ENCODE measurements at regions not wholly inside any gene's neighbourhood (a gene's known extent, or its start where the extent isn't known, plus 50 kb on each side); places are given as distances from the start of the nearest gene placed in this dataset.

DNA sequence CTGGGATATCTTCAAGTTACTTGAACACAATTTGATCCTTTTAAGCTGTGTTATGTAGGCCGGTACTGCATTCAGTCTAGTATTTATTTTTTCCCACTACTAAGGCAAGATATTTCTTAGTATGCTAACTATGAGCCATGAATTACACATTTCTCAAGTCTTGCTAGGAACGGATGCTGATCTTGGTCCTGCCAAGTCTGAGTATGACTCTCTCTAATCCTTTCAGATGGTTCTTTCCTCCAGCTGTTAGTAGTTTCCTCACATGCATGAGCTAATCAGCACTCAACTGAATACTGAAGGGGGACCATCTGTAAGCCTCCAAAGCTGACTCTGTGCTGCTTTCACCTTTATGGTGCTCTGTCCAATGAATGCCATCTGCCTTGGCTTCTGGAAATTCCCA, 460.3 kb downstream of the KCTD12 start:
- DNase-seq (ENCODE audit: low spot score) = no peak
- intact Hi-C loops (cut with DNase I) = no loop called here

- no peak for DNase-seq (ENCODE audit: low spot score)
- intact Hi-C loops (cut with DNase I) = no loop called here
These were observed 465.2 kb downstream of the KCTD12 start for GRCh38 chr13:76421011-76421410.

GRCh38 chr13:76418404-76418803, 467.8 kb downstream of the KCTD12 start:
- intact Hi-C loops (cut with DNase I) = no loop called here
- no peak for DNase-seq (ENCODE audit: low spot score)

DNA sequence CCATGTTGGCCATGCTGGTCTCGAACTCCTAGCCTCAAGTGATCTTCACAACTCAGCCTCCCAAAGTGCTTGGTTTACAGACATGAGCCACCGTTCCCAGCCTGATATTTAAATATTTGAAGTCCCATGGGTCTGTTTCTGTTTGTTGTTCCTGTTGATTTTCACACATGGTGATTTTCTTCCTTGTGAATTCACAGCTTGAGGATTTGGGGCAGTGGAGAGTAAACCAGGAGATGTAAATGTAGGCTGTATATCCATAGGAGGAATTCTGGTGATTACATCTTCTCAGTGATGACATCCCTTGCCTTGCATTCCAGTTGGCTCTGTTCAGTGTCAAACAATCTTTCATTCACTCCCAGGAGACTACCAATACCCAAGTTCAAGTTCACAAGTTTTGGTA, 471.9 kb downstream of the KCTD12 start:
- intact Hi-C loops (cut with DNase I) = no loop called here
- no peak for DNase-seq (ENCODE audit: low spot score)

GRCh38 chr13:76406243-76406642, 480.0 kb downstream of the KCTD12 start:
- DNase-seq (ENCODE audit: low spot score) = no peak
- intact Hi-C loops (cut with DNase I) = no loop called here

- intact Hi-C loops (cut with DNase I) = no loop called here
- DNase-seq (ENCODE audit: low spot score) = no peak
These were observed 487.8 kb downstream of the KCTD12 start for GRCh38 chr13:76398425-76398824.

DNA sequence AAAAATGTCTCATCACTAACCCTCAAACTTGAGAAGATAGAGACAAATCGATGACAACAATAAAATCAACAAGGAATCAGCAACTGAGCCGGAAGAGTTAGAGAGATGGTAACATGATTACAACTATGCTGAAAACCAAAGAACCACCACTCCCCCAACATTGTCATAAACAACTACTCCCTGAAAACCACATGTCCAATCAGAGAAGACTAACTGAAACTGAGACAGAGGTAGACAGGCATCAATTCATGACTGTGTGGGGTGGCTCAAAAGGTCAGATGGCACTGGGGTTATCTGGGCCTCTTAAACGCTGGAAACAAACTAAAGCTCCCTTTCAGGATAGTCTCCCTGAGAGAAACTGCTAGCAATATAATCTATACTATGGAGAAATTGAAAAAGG, 488.8 kb downstream of the KCTD12 start:
- no peak for DNase-seq (ENCODE audit: low spot score)
- intact Hi-C loops (cut with DNase I) = no loop called here

GRCh38 chr13:76389321-76389720, 496.9 kb downstream of the KCTD12 start:
- no peak for DNase-seq (ENCODE audit: low spot score)
- intact Hi-C loops (cut with DNase I) = no loop called here

DNA sequence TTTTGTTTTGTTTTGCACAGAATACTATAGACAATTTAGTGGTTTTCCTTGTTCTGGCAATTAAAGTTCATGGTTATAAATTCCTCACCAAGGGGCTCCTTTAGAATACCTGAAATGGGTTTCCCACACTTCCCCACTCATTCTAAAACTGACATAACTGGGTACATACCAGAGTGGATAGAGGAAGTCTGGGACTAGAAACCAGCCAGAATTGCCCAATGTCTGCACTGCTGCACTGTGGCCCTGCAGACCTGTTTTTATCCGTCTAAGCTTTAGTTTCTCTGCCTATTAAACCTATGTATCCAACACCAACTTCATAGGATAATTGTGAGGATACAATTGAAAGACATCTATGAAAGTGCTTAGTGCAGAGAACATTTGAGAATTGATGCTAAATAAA, 498.6 kb downstream of the KCTD12 start:
- intact Hi-C loops (cut with DNase I) = no loop called here

GRCh38 chr13:76386321-76386720, 499.9 kb downstream of the KCTD12 start:
- intact Hi-C loops (cut with DNase I) = no loop called here
- no peak for DNase-seq (ENCODE audit: low spot score)

More for the DNA sequence above, 498.6 kb downstream of the KCTD12 start:
- DNase-seq (ENCODE audit: low spot score) = no peak

GRCh38 chr13:76385586-76385985, 500.6 kb downstream of the KCTD12 start:
- DNase-seq (ENCODE audit: low spot score) = no peak
- intact Hi-C loops (cut with DNase I) = no loop called here

DNA sequence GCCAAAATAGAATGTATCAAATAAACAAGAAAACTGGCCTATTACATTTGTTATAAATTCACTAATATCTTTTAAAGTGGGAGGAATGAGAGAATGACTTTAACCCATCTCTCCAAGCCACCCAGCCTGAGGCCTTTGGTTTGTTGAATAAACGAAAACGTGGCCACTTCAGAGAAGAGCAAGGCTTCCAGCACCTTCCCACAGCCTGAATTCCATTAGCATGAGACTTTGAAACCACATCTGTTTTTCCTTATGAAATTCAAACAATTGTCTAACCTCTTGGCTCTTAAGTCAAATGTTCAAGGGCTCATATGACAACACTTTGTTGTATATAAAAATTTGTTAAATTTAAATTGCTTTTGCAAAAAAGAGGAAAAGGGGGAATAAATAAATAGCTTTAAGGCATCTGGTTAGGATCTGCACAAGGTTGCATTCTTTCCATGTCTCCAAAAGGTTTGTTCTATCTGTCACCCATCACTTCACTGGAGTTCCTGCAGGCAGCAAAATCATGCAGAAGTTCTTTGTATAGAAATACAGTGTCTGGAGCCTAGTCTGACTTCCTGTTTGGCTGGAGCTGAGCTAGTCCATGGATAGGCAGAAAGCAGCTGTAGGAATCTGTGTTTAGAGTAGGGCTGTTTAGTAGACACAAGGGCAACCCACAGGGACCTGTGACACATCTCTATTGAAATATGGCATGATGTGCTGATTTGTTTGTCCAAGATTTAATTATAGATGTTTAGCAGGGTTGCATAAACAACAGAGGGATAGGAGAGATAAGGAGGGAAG, 502.3 kb downstream of the KCTD12 start:
- intact Hi-C loops (cut with DNase I) = no loop called here
- DNase-seq (ENCODE audit: low spot score) = no peak

DNA sequence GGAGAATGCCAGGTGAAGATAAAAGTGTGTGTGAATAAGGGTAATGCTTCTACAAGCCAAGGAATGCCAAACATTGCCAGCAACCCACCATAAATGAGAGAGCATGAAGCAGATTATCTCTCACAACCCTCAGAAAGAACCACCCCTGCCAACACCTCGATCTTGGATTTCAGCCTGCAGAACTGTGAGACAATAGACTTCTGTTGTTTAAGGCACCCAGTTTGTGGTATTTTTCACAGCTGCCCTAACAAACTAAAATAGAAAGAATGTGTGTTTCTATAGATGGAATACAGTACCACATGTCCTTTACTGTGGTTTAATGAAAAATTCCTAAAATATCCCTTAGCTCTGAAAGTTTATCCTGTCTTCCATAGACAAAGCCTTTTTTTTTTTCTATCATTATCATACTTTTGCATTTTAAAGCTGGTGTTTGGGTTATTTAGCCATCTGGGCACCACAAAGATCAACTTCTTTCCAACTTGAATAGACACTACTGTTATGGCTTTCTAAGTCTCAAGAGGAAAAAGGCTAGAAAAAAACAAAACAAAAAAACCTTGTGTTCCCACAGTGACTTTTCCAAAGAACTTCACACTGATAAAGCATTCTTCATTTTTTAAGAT, 505.6 kb downstream of the KCTD12 start:
- intact Hi-C loops (cut with DNase I) = no loop called here

DNA sequence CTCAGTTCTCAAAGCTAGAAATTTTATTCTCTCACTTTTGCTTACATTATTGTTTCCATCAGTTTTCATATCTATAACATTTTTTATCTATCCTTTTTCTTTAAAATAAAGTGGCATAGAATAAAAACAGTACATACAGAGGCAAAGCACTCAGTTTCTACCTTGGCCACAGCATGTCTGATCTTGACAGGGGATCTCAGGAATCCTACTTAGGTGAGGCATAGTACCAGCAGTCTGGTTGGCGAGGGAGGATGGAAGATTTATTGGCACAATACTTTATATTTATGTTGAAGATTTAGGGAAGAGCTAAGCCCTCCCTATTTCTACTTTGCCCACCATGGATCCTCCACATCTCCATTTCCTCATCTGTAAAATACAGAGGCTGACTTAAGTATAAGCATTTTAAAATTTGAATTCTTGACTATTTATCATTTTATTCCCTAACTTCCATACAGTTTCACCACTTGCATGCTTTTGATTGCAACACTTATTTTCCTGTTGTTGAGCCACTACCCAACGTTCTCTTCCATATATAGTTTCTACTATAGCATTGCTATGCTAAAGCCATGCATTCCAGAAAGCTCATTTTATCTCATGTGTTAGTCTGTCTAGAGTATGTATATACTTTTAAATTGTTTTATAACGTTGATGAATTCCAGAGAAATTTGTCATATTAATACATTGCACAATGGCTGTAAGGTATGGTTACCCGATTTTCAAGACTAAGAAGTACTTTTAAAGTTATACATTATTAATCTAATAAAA, 506.7 kb downstream of the KCTD12 start:
- intact Hi-C loops (cut with DNase I) = no loop called here
- DNase-seq (ENCODE audit: low spot score) = no peak

More for the DNA sequence above, 505.6 kb downstream of the KCTD12 start:
- DNase-seq (ENCODE audit: low spot score) = no peak

DNA sequence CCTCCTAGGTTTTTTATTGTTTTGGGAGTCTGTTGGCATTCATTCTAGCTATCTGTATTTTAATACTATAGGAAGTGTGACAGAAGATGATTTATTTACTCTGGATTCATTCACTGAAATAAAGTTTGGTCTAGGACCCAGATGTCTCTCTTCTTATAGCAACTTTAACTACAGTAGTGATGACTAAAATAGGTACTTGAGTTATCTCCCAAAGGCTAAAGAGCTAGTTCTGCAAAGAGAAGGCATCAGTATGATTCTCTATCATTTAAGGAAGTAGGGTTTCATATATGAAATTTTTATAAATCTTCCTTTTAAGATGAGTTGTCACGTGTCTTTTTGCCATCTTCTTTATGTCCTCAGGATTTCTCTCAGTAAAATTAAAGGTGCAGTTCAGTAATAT, 507.4 kb downstream of the KCTD12 start:
- DNase-seq (ENCODE audit: low spot score) = no peak
- intact Hi-C loops (cut with DNase I) = no loop called here

- intact Hi-C loops (cut with DNase I) = no loop called here
- no peak for DNase-seq (ENCODE audit: low spot score)
These were observed 522.4 kb downstream of the KCTD12 start for GRCh38 chr13:76363682-76364289.

- DNase-seq (ENCODE audit: low spot score) = no peak
- intact Hi-C loops (cut with DNase I) = no loop called here
These were observed 524.3 kb downstream of the KCTD12 start for GRCh38 chr13:76361868-76362267.

- no peak for DNase-seq (ENCODE audit: low spot score)
- intact Hi-C loops (cut with DNase I) = no loop called here
These were observed 534.5 kb downstream of the KCTD12 start for GRCh38 chr13:76351541-76352229.

GRCh38 chr13:76350399-76350798, 535.8 kb downstream of the KCTD12 start:
- intact Hi-C loops (cut with DNase I) = no loop called here
- no peak for DNase-seq (ENCODE audit: low spot score)
